ENCODE measurements at regions not wholly inside any gene's neighbourhood (a gene's known extent, or its start where the extent isn't known, plus 50 kb on each side); places are given as distances from the start of the nearest gene placed in this dataset.

DNA sequence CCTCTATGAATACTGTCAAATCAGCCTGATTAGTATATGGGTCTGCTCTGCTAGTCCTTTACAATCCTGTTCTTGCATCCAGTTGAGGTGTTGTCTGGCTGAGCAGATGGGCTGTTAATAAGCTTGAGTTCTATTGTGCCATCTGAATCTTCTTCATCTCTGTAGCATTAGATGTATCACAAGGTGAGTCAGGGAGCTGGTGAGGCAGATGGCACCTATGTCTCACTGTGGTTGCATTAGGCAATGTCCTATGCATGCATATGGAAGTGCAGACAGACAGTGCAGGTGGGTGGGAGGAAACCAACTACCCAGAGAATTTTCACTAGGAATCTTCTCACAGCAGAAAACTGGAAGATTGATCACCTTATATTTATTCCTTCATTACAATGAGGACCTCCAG lies 165.7 kb upstream of the STXBP6 start:
- DNase-seq (ENCODE audit: low read depth in 4 of 4, low spot score in 3 of 4): no peak

DNA sequence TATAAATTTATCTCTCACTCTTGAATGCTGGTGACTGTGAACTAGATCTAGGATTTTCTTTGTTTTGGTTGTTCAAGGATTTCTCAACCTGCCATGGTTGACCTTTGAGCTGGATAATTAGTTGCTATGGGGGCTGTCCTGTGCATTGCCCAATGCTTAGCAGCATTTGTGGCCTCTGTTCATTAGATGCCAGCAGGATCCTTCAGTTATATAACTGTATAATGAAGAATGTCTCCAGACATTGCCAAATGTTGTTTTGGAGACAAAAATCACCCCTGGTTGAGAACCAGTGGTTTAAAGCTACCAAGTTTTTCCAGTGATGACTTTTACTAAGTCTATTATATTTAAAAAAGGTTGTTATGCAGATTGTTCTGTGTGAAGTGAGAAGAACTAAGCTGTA lies 147.9 kb upstream of the STXBP6 start:
- DNase-seq (ENCODE audit: low read depth in 4 of 4, low spot score in 3 of 4): no peak

DNA sequence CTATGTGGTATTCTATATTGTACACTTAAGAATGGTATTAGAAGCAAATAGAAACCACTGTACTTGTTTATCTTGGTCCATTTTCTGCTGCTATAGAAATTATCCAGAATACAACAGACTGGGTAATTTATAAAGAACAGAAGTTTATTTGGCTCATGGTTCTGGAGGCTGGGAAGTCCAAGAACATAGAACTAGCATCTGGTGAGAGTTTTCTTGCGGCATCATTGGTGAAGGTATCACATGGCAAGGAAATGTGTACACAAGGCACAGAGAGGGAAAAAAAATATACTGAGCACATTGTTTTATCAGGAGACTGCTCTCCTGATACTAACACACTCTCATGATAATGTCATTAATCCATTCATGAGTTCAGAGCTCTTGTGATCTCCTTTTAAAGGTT lies 130.3 kb upstream of the STXBP6 start:
- no peak for DNase-seq (ENCODE audit: low read depth in 4 of 4, low spot score in 3 of 4)

DNA sequence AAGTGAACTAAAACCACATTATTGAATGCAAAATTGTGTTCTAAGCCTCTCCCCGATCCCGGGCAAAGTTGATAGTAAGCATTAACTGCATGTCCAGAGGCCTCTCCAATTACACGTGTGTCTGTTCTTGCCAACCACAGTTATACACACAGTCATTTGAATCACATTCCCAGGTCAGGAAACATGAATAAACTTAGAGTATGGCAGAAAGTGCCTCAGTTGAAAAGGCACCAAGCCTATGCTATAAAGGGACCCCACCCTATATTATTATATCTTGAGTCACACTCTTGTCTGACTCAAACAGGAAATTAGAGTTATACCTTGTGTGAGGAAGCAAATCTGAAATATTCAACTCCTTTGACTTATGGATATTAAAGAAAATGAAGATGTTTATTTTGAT lies 128.3 kb upstream of the STXBP6 start:
- no peak for DNase-seq (ENCODE audit: low read depth in 4 of 4, low spot score in 3 of 4)

DNA sequence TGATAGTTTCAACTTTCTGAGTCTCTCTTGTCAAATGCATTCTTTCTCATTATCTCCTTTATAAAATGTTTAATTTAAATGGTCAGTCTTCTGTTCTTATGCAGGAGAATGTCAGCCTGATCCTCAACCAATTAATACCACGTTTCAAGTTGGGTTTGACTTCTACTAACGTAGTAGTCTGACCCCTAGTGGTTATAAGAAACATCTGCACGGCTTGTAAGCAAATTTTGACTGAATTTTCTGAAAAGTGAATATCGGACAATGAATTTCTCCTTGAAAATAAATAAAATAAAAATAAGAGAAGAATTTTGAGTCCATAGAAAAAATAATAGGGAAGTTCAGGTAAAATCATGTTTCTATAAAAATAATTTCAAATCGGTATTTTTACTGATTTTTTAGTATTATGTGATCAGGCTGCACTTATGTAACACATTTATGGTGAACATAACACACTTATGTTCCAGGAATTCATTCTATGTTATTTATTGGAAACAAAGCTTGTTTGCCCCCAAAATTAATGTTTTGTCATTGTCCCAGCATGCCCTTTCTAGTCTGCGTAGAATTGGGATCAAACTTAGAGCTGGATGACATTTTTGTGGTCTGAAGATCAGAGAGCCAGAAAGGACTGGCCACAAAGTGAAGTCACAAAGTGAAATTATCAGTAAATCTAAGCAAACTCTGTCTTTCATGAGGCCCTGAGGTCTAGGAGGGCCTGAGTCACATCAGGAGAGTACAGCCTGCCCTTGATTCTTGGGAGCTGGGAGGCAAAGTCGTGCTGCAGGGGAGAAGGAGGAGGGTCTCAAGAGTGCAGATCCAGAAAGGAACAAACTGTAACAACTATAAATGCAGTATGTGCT lies 101.2 kb upstream of the STXBP6 start:
- DNase-seq (ENCODE audit: low read depth in 4 of 4, low spot score in 3 of 4): peak in 1 of 4 donors; percentile 12

DNA sequence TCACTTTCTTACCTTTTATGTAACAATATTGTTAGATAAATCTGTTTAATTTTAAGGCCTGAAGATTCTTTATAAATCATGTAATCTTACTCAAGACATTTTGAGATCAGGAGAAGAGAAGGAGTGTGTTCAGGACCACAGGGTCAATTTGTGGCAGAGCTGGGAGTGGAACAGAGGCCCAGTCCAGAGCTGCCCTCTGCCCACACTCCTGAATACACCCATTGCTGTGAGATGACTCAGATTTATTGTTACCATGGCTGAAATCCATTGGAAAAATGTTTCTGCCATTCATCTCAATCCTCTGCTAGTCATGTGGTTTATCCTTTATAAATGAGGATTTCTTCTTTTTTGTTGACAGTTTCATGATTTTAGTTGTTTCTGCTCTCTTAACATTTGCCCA lies 100.5 kb upstream of the STXBP6 start:
- DNase-seq (ENCODE audit: low read depth in 4 of 4, low spot score in 3 of 4): no peak

DNA sequence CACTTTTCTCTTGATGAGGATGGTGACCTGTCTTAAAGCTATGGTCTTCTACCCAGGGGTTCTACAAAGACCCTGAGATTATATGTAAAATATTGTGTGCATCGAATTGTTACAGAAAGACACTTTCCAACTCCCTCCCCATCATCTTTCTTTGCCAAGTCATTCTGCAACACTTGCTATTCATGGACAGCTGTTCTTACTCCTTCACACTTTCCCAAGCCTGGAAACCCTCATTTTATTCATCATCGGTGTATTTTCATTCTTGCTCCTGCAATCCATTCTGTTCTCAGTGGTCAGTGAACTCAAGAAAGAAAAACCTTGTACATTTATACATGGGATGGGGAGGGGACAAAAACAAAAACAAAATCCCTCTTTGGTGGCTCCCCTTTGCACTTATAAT lies 90.5 kb upstream of the STXBP6 start:
- DNase-seq (ENCODE audit: low read depth in 4 of 4, low spot score in 3 of 4): no peak

DNA sequence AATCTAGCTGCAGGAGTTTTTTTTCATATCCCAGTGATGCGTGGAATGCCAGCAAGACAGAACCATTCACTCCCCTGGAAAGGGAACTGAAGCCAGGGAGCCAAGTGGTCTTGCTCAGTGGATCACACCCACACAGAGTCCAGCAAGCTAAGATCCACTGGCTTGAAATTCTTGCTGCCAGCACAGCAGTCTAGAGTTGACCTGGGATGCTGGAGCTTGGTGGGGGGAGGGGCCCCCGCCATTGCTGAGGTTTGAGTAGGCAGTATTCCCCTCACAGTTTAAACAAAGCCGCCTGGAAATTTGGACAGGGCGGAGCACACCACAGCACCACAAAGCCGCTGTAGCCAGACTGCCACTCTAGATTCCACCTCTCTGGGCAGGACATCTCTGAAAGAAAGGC lies 86.9 kb upstream of the STXBP6 start:
- no peak for DNase-seq (ENCODE audit: low read depth in 4 of 4, low spot score in 3 of 4)

DNA sequence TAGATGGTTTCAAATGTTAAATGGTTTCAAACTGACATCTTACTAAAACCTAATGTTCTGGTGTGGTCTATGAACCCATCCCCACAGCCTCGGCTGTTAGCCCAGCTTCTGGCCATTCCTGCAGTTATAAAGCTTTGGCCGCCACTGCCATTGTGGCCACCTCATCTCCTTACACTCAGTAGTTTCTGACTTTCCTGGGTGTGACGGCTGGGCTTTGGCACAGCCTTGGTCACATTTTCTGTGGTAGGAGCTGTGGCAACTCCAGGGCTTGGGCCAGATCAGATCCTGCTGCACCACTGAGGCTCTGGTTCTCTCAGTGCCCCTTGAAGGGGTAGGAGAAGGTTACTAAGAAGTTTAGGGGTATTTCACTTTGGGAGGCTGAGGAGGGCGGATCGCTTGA lies 84.2 kb upstream of the STXBP6 start:
- DNase-seq (ENCODE audit: low read depth in 4 of 4, low spot score in 3 of 4): no peak

DNA sequence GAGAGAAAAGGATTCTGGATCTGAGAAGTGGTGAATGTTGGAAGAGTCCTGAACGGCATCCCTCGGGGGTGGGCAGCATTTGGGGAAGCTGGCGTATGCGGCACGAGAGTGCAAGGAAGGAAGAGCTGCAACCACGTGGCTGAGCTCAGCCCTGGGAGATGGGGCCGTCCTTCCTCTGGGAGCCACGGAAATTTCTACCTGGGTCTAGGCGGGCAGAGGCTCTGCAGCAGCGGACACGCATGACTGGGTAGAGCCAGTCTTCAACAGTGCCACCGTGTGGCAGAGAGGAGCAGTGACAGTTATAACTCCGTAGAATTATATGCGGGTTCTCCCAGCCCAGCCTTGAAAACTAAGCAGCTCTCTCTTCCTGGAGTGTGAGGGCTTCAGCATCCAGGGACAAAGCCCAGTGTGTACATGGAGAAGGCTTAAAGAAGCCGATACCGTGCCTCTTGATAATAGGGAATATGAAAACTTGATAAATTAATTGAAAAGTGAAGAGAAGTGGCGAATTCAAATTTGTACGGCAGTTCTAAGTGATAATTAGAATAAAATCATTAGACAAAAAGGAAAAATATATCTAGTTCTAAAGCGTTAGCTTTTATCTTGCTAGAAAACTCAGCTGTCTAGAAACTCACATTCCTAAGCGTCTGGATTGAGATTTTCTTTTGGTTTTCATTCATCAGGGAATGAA lies 82.9 kb upstream of the STXBP6 start:
- DNase-seq (ENCODE audit: low read depth in 4 of 4, low spot score in 3 of 4): peak in 3 of 4 donors; percentile 26 to 39 (median 36)

DNA sequence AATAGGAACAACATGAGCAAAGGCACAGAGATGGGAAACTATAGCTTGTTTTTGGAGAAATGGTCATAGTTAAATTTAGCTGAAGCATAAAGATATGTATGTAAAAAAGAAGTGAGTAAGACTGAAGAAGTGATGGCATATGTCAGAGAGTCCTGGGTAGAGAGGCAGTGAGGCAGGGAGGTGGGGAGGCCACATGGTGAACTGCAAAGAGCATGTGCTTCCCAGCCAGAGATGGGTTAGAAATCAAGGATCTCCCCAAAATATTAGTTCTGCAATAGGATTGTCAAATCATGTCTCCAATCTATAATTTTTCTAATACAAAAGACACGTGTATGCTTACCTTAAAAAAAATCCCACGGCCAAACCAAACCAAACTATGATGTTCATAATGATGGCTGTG lies 82.1 kb upstream of the STXBP6 start:
- DNase-seq (ENCODE audit: low read depth in 4 of 4, low spot score in 3 of 4): no peak

DNA sequence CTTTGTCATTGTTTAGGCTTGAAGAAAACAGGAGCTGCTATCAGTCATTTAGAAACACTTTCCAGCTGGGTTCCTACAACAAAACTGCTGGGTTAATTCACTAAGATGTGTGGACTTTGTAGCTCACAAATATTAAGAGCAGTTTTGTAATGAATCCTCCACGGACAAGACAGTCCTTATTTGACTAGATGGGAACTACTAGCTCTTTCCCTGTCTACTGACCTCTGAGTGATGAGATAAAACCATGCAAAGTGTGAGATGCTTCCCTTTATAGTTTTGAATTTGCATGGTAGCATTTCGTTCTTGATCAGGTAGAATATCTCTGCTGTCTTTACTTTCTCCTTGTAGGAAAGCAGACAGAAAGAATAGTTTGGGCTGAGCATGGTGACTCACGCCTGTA lies 72.9 kb upstream of the STXBP6 start:
- no peak for DNase-seq (ENCODE audit: low read depth in 4 of 4, low spot score in 3 of 4)

DNA sequence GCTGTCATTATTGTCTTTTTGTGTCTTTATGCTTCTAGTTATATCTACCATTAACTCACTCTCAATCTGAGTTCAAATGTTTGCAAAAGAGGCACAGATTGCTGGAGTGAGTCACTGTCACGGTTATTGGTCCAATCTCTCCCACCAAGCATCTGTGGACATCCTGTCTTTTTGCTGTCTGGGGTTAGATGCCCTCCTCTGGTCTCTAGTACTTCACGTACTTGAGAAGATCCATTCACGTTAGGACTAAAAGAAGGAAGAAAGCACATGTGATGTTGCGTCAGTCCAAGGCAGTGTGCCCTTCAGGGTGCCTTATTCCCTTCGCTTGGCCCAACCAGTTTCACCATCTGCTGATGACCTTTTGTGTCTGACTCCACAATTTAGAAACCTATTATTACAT lies 72.3 kb upstream of the STXBP6 start:
- no peak for DNase-seq (ENCODE audit: low read depth in 4 of 4, low spot score in 3 of 4)

DNA sequence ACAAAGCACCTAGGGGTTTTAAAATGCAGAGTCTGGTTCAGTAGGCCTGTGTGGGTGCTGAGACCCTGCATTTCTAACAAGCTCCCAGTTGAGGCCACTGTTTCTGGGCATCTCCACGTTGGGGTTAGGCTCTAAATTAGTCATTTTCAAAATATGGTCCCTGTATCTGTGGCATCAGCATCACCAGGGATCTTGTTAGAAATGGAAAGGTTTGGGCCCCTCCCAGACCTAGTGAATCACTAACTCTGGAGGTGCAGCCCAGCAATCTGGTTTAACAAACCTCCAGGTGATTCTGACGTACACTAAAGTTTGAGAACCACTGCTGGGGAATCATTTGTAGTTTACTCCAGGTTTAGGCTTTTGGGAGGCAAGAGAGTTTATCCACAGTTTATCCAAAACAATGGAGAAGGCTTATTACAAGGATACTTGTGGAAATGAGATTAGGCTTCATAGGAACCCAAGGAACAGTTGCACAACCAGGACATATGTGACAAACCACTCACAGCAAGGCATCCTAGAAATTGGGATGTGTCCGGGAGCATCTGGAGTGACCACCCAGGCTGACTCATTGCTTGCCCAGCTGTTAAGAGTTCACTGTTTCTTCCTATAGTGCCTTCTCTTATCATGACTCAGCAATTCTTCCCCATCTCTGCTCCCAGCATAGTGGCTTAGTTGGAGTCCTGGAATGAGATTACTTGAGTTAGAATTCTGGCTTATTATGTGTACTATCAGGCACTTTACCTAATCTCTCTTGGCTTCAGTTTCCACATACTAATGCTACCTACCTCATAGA lies 71.6 kb upstream of the STXBP6 start:
- DNase-seq (ENCODE audit: low read depth in 4 of 4, low spot score in 3 of 4): no peak

DNA sequence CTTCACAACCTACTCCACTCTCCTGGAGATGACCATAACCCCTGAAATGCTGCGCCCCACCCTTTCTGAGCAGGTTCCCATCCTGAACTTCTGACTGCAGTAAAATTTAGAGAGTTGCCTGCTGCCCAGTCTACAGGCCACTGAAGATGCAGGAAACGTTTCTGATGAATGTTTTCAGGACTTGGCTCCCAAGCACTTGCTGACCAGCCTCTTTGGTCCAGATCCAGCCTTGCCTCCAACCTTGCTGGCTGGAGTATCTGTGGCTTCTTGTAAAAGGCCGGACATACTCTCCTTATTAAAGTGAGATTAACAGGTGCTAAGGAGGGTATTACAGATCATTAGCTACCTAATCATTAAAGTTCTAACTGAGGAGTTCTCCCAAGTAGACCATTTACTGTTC lies 70.3 kb upstream of the STXBP6 start:
- no peak for DNase-seq (ENCODE audit: low read depth in 4 of 4, low spot score in 3 of 4)

DNA sequence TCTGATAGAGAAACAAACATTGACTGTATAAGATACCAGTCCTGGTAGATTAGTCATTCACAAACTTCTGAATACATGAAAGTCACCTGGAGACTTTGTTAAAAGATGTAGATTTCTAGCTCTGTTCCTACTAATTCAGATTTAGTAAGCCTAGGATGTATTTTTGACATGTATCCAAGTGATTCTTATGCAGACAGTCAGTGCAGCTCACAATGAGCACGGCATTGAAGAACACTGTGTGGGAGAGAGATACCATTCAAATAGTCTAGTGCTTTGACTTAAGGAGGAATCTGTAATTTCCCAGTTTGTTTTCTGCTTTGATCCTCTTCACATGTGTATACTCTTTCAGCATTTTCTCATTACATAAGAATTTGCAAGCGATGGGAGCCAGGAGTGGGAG lies 68.7 kb upstream of the STXBP6 start:
- no peak for DNase-seq (ENCODE audit: low read depth in 4 of 4, low spot score in 3 of 4)

DNA sequence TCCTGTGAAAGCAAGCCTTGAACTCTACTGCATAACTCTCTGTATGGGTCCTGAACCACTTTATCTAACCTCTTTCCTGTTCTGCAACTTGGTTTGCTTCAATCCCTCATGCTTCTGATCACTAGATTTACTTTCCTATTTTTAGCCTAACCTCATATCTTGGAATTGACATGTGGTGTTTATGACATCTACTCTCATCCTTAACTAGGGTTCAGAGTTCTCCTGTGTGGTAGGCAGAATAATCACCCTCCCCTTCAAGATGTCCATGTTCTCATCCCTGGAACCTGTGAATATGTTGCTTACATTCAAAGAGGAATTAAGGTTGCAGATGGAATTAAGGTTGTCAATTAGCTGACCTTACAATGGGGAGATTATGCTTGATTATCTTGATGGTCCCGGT lies 67.4 kb upstream of the STXBP6 start:
- no peak for DNase-seq (ENCODE audit: low read depth in 4 of 4, low spot score in 3 of 4)

DNA sequence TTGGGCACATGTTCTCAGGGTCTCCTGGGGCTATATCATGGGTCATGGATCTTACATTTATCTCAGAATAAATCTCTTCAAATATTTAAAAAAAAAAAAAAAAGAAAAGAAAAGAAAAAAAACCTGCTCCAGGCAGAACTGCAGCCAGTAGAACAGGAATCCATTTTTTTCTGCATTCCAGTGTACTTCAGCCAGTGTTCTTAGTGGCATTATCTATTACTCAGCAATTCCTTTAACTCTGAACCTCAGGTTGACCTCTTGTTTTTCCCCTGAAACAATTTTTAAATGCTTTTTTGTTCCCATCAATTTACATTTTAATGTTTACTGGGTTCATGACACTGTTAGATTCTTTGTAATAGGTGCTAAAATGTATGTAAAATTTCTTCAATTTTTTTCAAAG lies 66.7 kb upstream of the STXBP6 start:
- no peak for DNase-seq (ENCODE audit: low read depth in 4 of 4, low spot score in 3 of 4)

DNA sequence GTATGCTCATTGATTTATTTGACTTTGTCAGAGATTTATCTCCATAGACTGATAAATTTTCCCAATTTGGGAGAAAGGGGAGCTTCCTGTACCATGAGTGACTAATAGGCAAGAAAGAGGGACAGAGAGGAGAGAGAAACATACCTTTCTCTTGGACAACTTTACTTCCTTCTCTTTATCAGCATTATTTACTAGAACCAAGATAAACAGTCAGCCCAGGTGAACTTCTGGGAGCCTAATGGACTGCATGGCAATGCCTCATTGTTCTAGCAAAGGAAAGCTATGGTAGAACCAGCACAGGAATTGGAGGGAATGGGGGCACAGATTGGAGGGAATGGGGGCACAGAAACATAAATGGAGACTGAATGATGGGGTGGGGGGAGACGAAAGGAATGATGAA lies 63.4 kb upstream of the STXBP6 start:
- DNase-seq (ENCODE audit: low read depth in 4 of 4, low spot score in 3 of 4): no peak

DNA sequence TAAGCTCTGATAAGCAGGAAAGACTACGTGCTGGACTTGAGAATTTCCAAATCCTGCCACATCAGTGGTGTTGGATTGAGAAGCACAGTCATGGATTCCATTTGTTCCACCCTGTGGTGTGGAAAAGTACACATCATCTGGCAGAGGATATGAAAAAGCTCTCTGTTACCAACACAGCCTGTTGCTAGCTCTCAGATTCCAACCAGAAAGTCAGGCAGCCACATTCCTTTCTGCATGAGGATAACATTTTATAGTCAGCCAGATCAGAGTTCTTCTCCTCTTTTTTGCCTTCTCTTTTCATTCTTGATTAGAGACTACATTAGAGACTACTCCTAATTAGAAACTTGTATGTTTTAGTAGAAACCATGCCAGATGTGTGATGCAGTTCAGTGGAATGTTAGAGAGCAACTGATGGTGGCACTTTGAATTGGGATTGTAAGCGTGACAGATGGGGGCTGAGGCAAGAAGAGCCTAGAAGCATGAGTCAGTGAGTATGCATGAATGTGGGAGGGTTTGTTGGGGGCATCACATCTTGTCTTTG lies 61.2 kb upstream of the STXBP6 start:
- DNase-seq (ENCODE audit: low read depth in 4 of 4, low spot score in 3 of 4): no peak

DNA sequence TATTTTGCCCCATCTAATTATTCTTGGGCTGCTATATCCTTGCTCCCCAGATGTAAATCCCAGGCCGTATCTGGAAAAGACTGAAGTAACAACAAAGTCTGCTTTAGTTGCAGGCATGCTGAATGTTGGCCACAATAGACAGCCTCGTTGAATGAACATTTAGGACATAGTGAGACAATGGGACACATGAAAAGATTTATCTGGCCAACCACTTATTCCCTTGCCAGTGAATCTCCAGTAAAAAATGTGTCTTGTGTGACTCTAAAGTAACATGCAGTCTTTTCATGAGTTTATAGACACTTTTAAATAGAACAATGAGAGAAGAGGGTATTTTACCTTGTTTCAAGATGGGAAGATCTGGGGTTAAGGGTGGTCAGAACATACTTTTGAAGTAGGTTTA lies 60.2 kb upstream of the STXBP6 start:
- no peak for DNase-seq (ENCODE audit: low read depth in 4 of 4, low spot score in 3 of 4)
